ENCODE measurements at regions not wholly inside any gene's neighbourhood (a gene's known extent, or its start where the extent isn't known, plus 50 kb on each side); places are given as distances from the start of the nearest gene placed in this dataset.
"Not testable (repeated sequence)": the region's sequence is repeated elsewhere in the genome, so short reads cannot be mapped to it uniquely, and the experiment has no call there.

DNA sequence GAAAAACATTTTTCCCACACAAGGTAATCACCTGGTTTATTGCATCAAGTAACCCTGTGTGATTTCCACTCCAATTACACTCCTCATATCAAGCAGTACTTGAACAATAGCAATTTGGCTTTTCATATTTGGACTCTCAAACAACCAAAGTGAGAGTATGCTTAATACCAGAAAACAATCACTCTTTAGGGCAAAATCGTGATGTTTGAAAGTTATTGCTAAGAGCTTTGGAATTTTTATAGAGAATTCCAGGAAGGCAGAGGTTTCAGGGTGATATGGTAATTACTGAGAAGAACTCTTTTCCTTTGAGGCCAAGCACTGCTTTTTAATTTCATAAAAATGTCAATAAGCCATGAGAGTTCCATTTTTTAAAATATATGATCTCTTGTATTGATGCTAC, 779.5 kb upstream of the LRRTM1 start:
- DNase-seq (ENCODE audit: low read depth in 2 of 2), result no peak

DNA sequence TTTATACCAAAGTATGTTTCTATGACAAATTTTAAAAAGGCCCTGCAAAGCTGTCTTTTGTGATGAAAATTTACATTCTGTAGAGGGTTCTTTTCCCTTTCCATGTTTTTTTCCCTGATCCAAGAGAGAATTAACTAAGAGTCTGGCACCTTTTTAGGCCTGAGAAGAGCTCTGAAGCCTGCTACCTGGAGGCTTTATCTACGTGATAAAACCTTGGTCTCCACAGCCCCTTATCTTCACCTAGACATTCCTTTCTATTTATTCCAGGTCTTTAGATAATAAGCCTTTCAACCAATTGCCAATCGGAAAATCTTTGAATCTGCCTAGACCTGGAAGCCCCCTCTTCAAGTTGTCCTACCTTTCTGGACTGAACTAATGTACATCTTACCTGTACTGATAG, 774.1 kb upstream of the LRRTM1 start:
- DNase-seq (ENCODE audit: low read depth in 2 of 2), result no peak

DNA sequence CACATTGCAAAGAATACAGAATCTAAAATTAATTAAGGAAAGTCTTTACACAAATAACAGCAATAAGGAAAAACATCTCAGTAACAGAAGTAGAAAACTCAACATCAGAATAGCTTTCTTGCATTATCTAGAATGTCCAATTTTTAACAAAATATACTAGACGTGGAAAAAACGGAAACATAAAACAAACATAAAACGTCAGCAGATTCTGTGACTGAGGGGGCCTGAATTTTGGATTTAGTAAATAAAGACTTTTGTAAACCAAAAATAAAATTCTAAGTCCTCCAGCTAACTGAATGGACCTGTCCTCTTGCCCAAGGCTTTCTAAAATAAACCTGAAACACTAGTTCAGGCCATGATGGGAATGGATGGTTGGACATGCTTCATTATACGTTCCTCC, 773.5 kb upstream of the LRRTM1 start:
- no peak for DNase-seq (ENCODE audit: low read depth in 2 of 2)

DNA sequence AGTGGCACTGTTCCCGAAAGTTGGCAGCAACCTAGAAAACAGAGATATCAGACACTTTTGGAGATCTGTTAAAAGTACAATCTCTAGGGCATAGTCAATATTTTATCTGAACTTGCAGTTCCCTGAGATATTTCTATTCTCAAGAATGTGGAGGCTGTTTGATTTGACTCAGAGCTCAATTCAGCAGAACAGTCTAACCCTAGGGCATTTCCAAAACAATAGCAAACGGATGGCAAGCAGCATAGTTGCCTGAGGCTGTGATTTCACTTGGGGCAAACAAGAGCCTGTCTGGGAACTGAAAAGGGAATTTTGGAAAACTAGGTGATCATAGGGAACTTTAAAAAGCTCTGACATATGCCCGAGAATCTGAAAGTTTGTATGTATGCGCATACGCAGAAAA, 772.8 kb upstream of the LRRTM1 start:
- no peak for DNase-seq (ENCODE audit: low read depth in 2 of 2)

DNA sequence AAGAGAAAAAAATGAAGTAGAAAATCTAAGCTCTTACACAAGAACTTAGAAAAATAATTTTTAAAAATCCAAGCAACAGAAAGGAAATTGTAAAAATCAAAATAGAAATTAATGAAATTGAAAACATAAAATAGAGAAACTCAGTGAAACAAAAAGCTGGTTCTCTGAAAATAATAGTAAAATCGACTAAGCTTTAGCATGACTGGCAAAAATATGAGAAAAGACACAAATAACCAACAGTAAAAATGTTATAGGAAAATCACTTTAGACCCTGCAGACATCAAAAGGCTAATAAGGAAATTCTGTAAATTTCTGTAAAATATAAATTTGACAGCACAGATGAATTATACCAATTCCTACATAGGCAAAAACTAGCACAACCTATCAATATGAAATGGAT, 768.9 kb upstream of the LRRTM1 start:
- DNase-seq (ENCODE audit: low read depth in 2 of 2), result no peak

DNA sequence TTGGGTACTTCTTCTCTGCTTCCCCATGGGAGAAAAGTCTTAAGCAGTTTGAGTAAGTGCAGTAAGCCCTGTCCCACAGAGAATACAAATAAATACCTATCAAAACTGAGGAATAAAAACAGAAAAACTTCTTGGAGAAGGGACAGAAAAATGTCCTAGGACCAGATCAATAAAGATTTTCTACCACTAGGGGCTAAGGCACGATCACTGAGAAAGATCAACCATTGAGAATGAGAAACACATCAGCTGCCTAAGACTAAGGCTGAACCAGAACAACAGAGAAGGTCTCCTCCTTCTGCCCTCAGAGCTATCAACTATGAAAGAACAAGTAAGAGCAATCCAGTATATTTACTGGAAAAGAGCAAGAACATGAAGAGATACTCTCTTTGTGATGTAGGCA, 763.6 kb upstream of the LRRTM1 start:
- no peak for DNase-seq (ENCODE audit: low read depth in 2 of 2)

- DNase-seq (ENCODE audit: low read depth in 2 of 2), result no peak
These were observed 756.5 kb upstream of the LRRTM1 start for GRCh38 chr2:81061016-81061415.

DNA sequence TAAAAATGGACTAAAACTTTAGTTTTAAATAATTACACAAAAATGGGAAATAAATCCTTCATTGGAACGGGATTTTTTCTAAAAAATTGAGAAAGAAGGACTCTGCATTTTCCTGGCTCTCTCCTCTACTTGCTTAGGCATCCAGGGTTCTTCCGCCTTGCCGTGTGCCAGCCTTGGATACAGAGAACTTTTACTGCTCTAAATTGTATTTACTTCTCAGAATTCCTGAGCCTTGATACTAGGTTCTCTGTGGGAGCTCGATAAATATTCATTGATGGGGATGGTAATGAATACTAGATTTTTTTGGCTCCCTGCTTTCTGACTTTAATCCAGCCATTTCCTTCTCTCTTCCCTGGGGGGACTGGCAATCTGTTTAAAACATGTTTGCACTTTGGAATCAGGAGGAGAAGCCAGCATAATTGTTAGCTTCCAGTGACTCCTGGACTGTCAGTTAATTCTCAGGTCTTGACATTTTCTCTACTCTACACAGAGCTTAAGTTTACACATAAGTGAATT, 746.1 kb upstream of the LRRTM1 start:
- DNase-seq (ENCODE audit: low read depth in 2 of 2), result no peak

DNA sequence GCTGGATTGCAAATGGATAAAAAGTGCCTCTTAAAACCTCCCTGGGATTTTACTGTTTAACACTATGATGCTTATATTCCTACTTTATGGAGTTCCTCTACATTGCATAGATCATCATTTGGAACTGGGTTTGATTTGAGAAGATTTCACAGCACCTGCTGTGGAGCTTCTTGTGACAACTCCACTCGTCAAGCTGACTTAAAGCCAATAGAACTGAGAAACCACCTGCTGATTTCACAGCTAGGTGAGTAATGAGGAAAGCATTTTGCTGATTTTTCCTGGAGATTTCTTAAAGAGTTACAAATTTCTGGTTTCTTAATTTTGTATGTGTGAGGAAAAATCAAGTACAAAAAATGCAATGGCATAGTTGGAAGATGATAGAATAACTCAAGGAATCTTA, 739.1 kb upstream of the LRRTM1 start:
- DNase-seq (ENCODE audit: low read depth in 2 of 2), result no peak

DNA sequence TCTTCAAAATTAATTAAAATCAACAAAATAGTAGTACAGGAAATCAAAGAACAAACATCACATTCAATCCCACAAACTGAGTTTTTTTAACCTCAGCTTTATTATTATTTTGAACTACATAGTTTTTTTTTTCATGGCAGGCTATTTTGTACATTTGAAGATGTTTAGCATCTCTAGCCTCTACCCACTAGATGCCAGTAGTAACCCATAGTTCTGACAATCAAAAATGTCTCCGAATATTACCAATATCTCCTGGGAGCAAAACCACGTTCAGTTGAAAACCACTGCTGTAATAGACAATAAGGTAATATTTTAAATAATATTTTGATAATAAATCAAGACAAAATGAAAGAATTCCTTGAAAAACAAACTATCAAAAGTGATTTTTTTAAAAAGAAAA, 702.6 kb upstream of the LRRTM1 start:
- no peak for DNase-seq (ENCODE audit: low read depth in 2 of 2)

- DNase-seq (ENCODE audit: low read depth in 2 of 2), result no peak
These were observed 698.4 kb upstream of the LRRTM1 start for GRCh38 chr2:81002906-81003305.

DNA sequence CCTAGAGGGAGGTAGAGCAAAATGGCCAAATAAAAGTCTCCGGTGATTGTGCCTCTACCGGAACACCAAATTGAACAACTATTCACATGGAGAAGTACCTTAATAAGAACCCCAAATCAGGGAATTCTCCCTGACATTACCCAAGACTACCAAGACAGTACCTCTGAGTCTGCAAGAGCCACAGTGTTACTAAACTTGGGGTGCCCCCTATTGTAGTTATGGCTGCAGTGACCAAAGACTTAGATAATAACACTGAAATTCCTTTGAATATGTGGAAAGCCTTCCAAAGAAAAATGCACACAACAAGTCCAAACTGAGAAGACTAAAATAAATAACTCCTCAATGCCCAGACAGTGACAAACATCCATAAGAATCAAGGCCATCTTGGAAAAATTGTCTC, 682.9 kb upstream of the LRRTM1 start:
- DNase-seq (ENCODE audit: low read depth in 2 of 2), result no peak

DNA sequence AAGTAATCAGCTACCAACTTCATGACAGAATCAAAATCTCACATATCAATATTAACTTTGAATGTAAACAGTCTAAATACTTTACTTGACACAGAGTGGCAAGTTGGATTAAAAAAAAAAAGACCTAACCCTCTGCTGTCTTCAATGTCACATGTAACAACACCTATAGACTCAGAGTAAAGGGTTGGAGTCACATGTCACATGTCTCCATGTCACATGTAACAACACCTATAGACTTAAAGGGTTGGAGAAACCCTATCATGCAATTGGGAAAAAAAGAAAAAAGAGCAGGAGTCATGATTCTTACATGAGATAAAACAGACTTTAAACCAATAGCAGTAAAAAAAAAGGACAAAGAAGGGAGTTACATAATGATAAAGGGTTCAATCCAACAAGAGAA, 665.3 kb upstream of the LRRTM1 start:
- no peak for DNase-seq (ENCODE audit: low read depth in 2 of 2)

DNA sequence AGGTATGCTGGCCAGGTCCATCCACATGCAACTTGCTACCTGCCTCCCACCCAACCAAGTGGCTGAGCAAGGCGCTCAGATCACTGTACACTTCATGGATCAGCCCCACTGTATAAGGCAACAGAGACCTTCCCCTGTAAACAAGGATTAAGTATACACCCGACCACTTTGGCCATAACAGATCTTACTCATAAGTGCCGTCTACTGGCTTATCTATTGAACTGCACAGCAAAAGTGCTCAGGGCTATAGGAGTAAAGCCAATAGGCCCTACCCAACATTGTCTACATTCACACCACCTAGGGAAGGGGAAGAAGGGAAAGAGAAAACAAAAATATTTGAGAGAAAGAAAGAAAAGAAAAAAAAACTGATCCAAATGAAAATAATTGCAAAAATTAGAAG, 663.9 kb upstream of the LRRTM1 start:
- DNase-seq (ENCODE audit: low read depth in 2 of 2), result no peak

DNA sequence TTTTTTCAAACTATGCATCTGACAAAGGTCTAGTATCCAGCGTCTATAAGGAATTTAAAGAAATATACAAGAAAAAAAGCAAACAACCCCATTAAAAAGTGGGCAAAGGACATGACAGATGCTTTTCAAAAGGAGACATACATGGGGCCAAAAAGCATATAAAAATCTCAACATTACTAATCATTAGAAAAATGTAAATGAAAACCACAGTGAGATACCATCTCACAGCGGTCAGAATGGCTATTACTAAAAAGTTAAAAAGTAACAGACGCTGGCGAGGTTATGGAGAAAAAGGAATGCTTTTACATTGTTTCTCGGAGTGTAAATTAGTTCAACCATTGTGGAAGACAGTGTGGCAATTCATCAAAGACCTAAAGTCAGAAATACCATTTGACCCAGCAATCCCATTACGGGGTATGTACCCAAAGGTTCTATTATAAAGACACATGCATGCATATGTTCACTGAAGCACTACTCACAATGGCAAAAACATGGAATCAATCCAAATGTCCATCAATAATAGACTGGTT, 643.1 kb upstream of the LRRTM1 start:
- DNase-seq (ENCODE audit: low read depth in 2 of 2), result no peak

- no peak for DNase-seq (ENCODE audit: low read depth in 2 of 2)
These were observed 638.9 kb upstream of the LRRTM1 start for GRCh38 chr2:80943487-80943886.

DNA sequence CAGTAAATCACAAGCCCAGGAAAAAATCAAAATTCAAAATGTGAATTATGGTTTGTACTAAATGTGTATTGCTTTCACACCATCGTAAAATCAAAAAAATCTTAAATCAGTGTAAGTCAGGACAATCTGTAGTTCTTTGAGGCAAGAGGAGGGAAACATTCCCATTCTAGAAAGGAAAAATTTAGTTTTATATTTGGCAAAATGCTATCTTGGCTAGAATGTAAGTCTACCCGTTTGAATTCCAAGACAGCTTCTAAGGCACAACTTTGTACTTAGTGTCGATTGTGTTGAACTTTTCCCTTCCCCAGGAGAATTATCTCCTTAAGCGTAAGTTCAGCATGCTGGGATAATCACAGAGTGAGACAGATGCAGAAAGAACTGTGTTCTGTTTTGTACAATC, 638.2 kb upstream of the LRRTM1 start:
- no peak for DNase-seq (ENCODE audit: low read depth in 2 of 2)

GRCh38 chr2:80938463-80938862, 633.9 kb upstream of the LRRTM1 start:
- DNase-seq (ENCODE audit: low read depth in 2 of 2), result no peak

GRCh38 chr2:80931820-80932219, 627.3 kb upstream of the LRRTM1 start:
- not testable (repeated sequence) for DNase-seq (ENCODE audit: low read depth in 2 of 2)

DNA sequence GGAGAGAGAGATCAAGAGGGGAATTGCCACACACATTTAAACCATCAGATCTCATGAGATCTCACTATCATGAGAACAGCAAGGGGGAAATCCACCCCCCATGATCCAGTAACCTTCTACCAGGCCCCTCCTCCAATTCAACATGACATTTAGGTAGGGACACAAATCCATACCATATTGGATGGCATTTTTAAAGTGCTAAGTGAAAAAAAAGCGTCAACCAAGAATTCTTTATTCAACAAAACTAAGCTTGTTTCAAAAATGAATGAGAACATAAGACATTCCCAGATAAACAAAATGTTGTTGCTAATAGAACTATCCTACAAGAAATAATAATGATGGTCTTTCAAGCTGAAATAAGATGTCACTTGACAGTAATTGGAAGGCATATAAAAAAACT, 626.2 kb upstream of the LRRTM1 start:
- DNase-seq (ENCODE audit: low read depth in 2 of 2), result no peak

DNA sequence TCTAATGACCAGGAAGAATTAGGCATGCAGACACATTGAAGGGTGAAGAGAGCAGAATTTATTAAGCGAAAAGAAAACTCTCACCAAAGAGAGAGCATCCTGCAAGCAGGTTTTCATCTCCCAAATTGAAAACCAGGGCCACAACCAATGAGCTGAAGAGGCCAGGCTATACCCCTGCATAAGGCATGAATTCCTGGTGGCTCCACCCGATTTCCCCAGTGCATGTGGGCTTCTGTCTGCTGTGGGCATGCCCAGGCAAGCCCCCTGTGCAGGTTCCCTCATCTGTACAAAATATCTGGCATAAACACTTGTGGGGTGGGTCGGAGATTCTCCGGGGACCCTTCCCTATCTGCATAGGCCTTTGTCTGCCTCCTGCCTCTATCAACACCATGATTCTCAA, 621.6 kb upstream of the LRRTM1 start:
- no peak for DNase-seq (ENCODE audit: low read depth in 2 of 2)

GRCh38 chr2:80896576-80896975, 592.0 kb upstream of the LRRTM1 start:
- no peak for DNase-seq (ENCODE audit: low read depth in 2 of 2)

DNA sequence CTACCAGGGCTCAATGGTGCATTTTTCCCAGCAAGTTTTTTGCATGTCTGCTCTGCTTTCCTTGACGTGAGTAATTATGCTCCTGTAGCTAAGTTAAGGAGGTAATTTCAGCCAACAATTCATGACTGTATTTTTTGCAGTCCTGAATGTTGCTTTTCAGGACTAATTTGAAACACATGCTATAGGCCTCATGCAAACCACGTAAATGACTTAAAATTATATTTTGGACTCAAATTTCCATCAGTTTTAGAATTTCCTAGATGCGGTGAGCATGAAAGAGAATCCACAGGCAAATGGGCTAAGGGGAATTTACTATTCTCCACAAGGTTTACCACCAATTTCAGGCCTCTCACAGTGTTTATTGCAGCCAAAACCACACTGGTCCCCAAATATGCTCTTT, 589.9 kb upstream of the LRRTM1 start:
- no peak for DNase-seq (ENCODE audit: low read depth in 2 of 2)

DNA sequence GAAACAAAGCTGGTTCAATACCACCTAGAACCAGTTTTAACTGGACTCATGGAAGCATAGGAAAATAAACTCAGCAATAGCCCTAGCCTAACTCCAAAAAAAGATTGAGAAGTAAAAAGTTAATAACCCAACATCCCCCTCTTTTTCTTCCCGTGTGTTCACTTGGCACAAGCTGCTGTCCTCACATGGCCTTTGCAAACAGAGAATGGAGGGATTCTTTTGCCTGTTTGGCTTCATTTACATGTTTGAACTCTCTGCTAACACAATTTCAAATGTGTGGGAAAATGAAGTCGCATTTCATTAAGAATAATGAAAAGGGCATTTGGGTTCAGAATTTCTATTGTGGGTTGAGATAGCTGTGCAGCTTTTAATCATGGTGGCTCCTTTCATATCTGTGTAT, 589.2 kb upstream of the LRRTM1 start:
- no peak for DNase-seq (ENCODE audit: low read depth in 2 of 2)

DNA sequence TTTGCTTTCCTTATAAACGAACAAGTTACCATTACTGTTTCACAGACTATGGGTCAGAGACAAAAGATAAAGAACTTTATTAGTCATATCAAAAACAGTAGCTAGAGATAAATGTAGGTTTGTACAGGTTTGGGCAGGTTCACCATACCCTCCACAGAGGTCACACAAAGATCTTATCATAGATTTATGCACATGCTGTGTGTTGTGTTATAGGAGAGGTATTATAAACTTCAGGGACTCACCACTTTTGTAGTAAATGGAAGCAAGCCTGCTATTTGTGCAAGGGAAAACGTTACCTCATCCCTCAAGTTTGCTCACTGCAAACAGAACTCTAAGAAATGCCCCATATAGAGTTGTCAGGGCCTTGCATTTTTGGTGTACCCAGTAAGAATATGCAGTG, 584.5 kb upstream of the LRRTM1 start:
- no peak for DNase-seq (ENCODE audit: low read depth in 2 of 2)

Data from stimulated activated CD8-positive, alpha-beta memory T cell treated with anti-CD3 and anti-CD28 coated beads, Interleukin-2, amount 100 ng/mL, for 48 hours (primary cell).